GM23338 (cell line): ENCODE measurements at regions not wholly inside any gene's neighbourhood (a gene's known extent, or its start where the extent isn't known, plus 50 kb on each side); places are given as distances from the start of the nearest gene placed in this dataset.
A peak's percentile ranks its signal among the peaks of the same experiment; 100 is the strongest.

Experiments
- ATAC-seq: fragments of 200-7000 bp; cut with Tn5 transposase; 3 replicates; pipeline ENCODE4 v1.9.1; 2020
- DNase-seq: peaks from one replicate; pipeline ENCODE4 v3.0.0-alpha.2; 2015; ENCODE audit warnings: low spot score
- H2AFZ ChIP-seq: fragments of 200-600 bp; sonication (generic); 2 replicates; pipeline ENCODE4 v1.8.0; 2016; ENCODE audit warnings: antibody characterized with exemption, mild to moderate bottlenecking, moderate library complexity
- H3F3A ChIP-seq: fragments of 200-600 bp; sonication (generic); replicated peaks from 2 replicates; pipeline ENCODE4 v1.8.0; 2017; ENCODE audit warnings: antibody characterized with exemption, mixed run types, low read depth
- H3K27ac ChIP-seq: fragments of 200-600 bp; sonication (generic); 2 replicates; pipeline ENCODE4 v1.6.1; 2016; ENCODE audit warnings: low read depth
- H3K27me3 ChIP-seq: fragments of 200-600 bp; sonication (generic); 2 replicates; pipeline ENCODE4 v1.8.0; 2016; ENCODE audit warnings: mild to moderate bottlenecking, mixed run types, moderate library complexity; ENCODE audit not compliant: insufficient read depth
- H3K36me3 ChIP-seq: fragments of 200-600 bp; sonication (generic); 2 replicates; pipeline ENCODE4 v1.8.0; 2016; ENCODE audit warnings: mild to moderate bottlenecking; ENCODE audit not compliant: insufficient read depth
- H3K4me1 ChIP-seq: fragments of 200-600 bp; sonication (generic); 2 replicates; pipeline ENCODE4 v1.8.0; 2016; ENCODE audit warnings: mild to moderate bottlenecking, moderate library complexity; ENCODE audit not compliant: insufficient read depth
- H3K4me2 ChIP-seq: fragments of 200-600 bp; sonication (generic); 2 replicates; pipeline ENCODE4 v1.7.1; 2017; ENCODE audit warnings: mixed run types
- H3K4me3 ChIP-seq: fragments of 200-600 bp; sonication (generic); 2 replicates; pipeline ENCODE4 v1.6.1; 2016; ENCODE audit warnings: mixed run types
- H3K79me2 ChIP-seq: fragments of 200-600 bp; sonication (generic); replicated peaks from 2 replicates; pipeline ENCODE4 v1.8.0; 2017; ENCODE audit warnings: mild to moderate bottlenecking; ENCODE audit not compliant: insufficient read depth
- H3K9me2 ChIP-seq: fragments of 200-600 bp; sonication (generic); 2 replicates; pipeline ENCODE4 v1.8.0; 2017; ENCODE audit not compliant: insufficient read depth
- H4K20me1 ChIP-seq: fragments of 200-600 bp; sonication (generic); replicated peaks from 2 replicates; pipeline ENCODE4 v1.8.0; 2017; ENCODE audit warnings: mild to moderate bottlenecking; ENCODE audit not compliant: insufficient read depth
- H3K27ac Mint-ChIP-seq: 2 replicates; pipeline ENCODE4 v1.8.0; 2020; ENCODE audit warnings: inconsistent platforms, mild to moderate bottlenecking, moderate library complexity, mixed read lengths
- H3K27me3 Mint-ChIP-seq: 3 replicates; pipeline ENCODE4 v1.8.0; 2022; ENCODE audit warnings: low read depth, mild to moderate bottlenecking, moderate library complexity, mixed read lengths, inconsistent platforms; ENCODE audit not compliant: insufficient read depth, poor library complexity
- H3K36me3 Mint-ChIP-seq: 3 replicates; pipeline ENCODE4 v1.8.0; 2021; ENCODE audit warnings: low read depth, mild to moderate bottlenecking, inconsistent platforms, moderate library complexity, mixed read lengths
- H3K4me1 Mint-ChIP-seq: 3 replicates; pipeline ENCODE4 v1.8.0; 2020; ENCODE audit warnings: mild to moderate bottlenecking, inconsistent platforms, mixed read lengths
- H3K4me3 Mint-ChIP-seq: 3 replicates; pipeline ENCODE4 v1.8.0; 2021; ENCODE audit warnings: moderate library complexity, mild to moderate bottlenecking, inconsistent platforms, mixed read lengths
- H3K9me3 Mint-ChIP-seq: 3 replicates; pipeline ENCODE4 v1.8.0; 2020; ENCODE audit warnings: moderate library complexity, mild to moderate bottlenecking, inconsistent platforms, mixed read lengths
- EZH2phosphoT487 ChIP-seq: fragments of 200-600 bp; sonication (generic); IDR thresholded peaks from one replicate; pipeline ENCODE4 v1.8.1; 2018; ENCODE audit warnings: antibody characterized with exemption; ENCODE audit not compliant: unreplicated experiment
- JUNB ChIP-seq: IDR thresholded peaks from one replicate; pipeline ENCODE4 v1.6.1; 2016; ENCODE audit warnings: antibody characterized with exemption; ENCODE audit not compliant: unreplicated experiment
- NANOG ChIP-seq: IDR thresholded peaks from 2 replicates; pipeline ENCODE4 v1.6.1; 2016; ENCODE audit warnings: antibody characterized with exemption, borderline replicate concordance
- STAT1 ChIP-seq: IDR thresholded peaks from one replicate; pipeline ENCODE4 v1.6.1; 2016; ENCODE audit warnings: antibody characterized with exemption; ENCODE audit not compliant: unreplicated experiment
- ZNF331 ChIP-seq: fragments of 250-450 bp; sonication (Bioruptor Pico); IDR thresholded peaks from 2 replicates; pipeline ENCODE4 v1.5.0; 2020; ENCODE audit warnings: low read depth, mild to moderate bottlenecking, moderate library complexity
- TF ChIP-seq, protein P1 (sequence below): IDR thresholded peaks from one replicate; pipeline ENCODE4 v1.6.1; 2018; ENCODE audit warnings: antibody characterized with exemption; ENCODE audit not compliant: unreplicated experiment
- TF ChIP-seq, protein P2 (sequence below): IDR thresholded peaks from 2 replicates; pipeline ENCODE4 v1.6.1; 2016; ENCODE audit warnings: antibody characterized with exemption

DNA sequence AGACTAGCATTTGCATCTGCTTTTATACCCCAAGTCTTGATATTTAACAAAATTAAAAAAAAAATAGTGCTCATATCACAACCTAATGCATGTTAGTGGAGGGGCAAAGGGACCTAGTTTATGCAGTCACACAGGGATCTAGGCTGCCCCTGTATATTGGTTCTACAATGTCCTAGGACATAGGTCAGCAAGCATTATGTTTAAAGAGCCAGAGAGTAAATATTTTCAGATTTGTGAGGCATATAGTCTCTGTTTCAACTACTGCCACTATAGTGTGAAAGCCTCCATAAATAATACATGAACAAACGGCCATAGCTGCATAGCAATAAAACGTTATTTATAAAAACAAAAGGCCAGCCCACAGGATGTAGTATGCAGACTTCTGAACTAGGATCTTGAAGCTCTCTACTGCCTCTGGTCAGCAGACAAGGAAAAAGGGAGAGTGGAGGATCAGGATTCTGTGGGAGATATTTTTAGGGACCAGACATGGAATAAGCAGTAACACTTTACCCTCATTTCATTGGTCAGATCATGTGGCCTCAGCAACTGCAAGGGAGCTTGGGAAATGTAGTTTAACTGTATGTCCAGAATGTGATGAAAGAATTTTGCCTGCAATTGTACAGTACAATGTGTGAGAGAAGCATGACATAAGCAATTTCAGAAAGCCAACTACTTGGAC, 414.2 kb upstream of the SPTLC3 start:
- H3K9me3 Mint-ChIP-seq = no peaks in the 10 kb centered on the region
- ATAC-seq (peak; percentile 63), DNase-seq (peak; percentile 53)
- H3K27me3 ChIP-seq = no peaks in the 10 kb centered on the region
- no peaks in the 10 kb centered on the region for H3K79me2 ChIP-seq
- no peaks in the 10 kb centered on the region for H3K36me3 ChIP-seq
- H3K9me2 ChIP-seq = no peaks in the 10 kb centered on the region
- H3K27me3 Mint-ChIP-seq = peaks cover 3% of the 10 kb centered on the region
- no peaks in the 10 kb centered on the region; the same call in 2 of the 3 replicates for H3K36me3 Mint-ChIP-seq
- peak overlapping the region; percentile 11; the same call in 1 of the 2 replicates for H2AFZ ChIP-seq
- H3K4me3 ChIP-seq = no peak overlapping the region
- H4K20me1 ChIP-seq = no peaks in the 10 kb centered on the region
- H3K4me3 Mint-ChIP-seq = no peak overlapping the region
- H3K27ac Mint-ChIP-seq = peak overlapping the region; percentile 81
- H3K4me2 ChIP-seq = no peak overlapping the region
- H3F3A ChIP-seq = no peaks in the 10 kb centered on the region
- peaks cover 29% of the 10 kb centered on the region; the same call in 1 of the 2 replicates for H3K4me1 ChIP-seq
- H3K27ac ChIP-seq = no peak overlapping the region
- peaks cover 50% of the 10 kb centered on the region for H3K4me1 Mint-ChIP-seq
- TF ChIP-seq, protein P1, sequence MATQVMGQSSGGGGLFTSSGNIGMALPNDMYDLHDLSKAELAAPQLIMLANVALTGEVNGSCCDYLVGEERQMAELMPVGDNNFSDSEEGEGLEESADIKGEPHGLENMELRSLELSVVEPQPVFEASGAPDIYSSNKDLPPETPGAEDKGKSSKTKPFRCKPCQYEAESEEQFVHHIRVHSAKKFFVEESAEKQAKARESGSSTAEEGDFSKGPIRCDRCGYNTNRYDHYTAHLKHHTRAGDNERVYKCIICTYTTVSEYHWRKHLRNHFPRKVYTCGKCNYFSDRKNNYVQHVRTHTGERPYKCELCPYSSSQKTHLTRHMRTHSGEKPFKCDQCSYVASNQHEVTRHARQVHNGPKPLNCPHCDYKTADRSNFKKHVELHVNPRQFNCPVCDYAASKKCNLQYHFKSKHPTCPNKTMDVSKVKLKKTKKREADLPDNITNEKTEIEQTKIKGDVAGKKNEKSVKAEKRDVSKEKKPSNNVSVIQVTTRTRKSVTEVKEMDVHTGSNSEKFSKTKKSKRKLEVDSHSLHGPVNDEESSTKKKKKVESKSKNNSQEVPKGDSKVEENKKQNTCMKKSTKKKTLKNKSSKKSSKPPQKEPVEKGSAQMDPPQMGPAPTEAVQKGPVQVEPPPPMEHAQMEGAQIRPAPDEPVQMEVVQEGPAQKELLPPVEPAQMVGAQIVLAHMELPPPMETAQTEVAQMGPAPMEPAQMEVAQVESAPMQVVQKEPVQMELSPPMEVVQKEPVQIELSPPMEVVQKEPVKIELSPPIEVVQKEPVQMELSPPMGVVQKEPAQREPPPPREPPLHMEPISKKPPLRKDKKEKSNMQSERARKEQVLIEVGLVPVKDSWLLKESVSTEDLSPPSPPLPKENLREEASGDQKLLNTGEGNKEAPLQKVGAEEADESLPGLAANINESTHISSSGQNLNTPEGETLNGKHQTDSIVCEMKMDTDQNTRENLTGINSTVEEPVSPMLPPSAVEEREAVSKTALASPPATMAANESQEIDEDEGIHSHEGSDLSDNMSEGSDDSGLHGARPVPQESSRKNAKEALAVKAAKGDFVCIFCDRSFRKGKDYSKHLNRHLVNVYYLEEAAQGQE = no peak
- TF ChIP-seq, protein P2, sequence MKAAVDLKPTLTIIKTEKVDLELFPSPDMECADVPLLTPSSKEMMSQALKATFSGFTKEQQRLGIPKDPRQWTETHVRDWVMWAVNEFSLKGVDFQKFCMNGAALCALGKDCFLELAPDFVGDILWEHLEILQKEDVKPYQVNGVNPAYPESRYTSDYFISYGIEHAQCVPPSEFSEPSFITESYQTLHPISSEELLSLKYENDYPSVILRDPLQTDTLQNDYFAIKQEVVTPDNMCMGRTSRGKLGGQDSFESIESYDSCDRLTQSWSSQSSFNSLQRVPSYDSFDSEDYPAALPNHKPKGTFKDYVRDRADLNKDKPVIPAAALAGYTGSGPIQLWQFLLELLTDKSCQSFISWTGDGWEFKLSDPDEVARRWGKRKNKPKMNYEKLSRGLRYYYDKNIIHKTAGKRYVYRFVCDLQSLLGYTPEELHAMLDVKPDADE = peak; percentile 63

DNA sequence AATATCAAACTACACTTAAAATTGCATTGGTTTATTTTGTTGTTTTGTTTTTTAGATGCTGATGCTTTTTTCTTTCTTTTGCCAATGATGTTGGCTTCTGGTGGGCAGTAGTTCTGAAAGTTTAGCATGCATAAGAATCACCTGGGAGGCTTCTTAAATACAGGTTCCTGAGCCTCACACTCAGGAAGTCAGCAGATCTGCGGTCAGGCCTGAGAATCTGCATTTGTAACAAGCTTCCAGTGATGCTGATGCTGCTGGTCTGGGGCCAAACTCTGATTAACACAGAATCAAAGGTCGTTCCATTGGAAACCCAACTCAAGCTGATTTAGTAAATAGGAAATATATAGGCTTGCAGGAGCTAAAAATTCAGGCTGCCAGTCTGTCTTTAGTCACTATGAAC, 412.9 kb upstream of the SPTLC3 start:
- no peaks in the 10 kb centered on the region for H3K36me3 Mint-ChIP-seq
- peaks cover 29% of the 10 kb centered on the region; the same call in 1 of the 2 replicates for H3K4me1 ChIP-seq
- no peaks in the 10 kb centered on the region for H3K36me3 ChIP-seq
- no peaks in the 10 kb centered on the region for H3K79me2 ChIP-seq
- no peak overlapping the region for H3K27ac Mint-ChIP-seq
- TF ChIP-seq STAT1 (no peak), EZH2phosphoT487 (no peak), NANOG (no peak), JUNB (no peak), ZNF331 (no peak)
- H3K9me2 ChIP-seq = no peaks in the 10 kb centered on the region
- H3F3A ChIP-seq = no peaks in the 10 kb centered on the region
- H2AFZ ChIP-seq = no peak overlapping the region
- ATAC-seq = no peak
- H3K4me1 Mint-ChIP-seq = peaks cover 47% of the 10 kb centered on the region
- H3K27ac ChIP-seq = no peak overlapping the region
- no peaks in the 10 kb centered on the region for H4K20me1 ChIP-seq
- H3K4me3 Mint-ChIP-seq = no peak overlapping the region
- peaks cover 3% of the 10 kb centered on the region for H3K27me3 Mint-ChIP-seq
- peak; percentile 19 for DNase-seq
- H3K4me3 ChIP-seq = no peak overlapping the region
- 0 out of 2 replicates have a peak overlapping the region, but pooled peaks have one; percentile 30 for H3K4me2 ChIP-seq
- no peaks in the 10 kb centered on the region for H3K27me3 ChIP-seq
- H3K9me3 Mint-ChIP-seq = no peaks in the 10 kb centered on the region
